GM23338 (cell line): ENCODE measurements at regions not wholly inside any gene's neighbourhood (a gene's known extent, or its start where the extent isn't known, plus 50 kb on each side); places are given as distances from the start of the nearest gene placed in this dataset.
A peak's percentile ranks its signal among the peaks of the same experiment; 100 is the strongest.

Experiments
- ATAC-seq: fragments of 200-7000 bp; cut with Tn5 transposase; 3 replicates; pipeline ENCODE4 v1.9.1; 2020
- DNase-seq: peaks from one replicate; pipeline ENCODE4 v3.0.0-alpha.2; 2015; ENCODE audit warnings: low spot score
- H2AFZ ChIP-seq: fragments of 200-600 bp; sonication (generic); 2 replicates; pipeline ENCODE4 v1.8.0; 2016; ENCODE audit warnings: antibody characterized with exemption, mild to moderate bottlenecking, moderate library complexity
- H3F3A ChIP-seq: fragments of 200-600 bp; sonication (generic); replicated peaks from 2 replicates; pipeline ENCODE4 v1.8.0; 2017; ENCODE audit warnings: antibody characterized with exemption, mixed run types, low read depth
- H3K27ac ChIP-seq: fragments of 200-600 bp; sonication (generic); 2 replicates; pipeline ENCODE4 v1.6.1; 2016; ENCODE audit warnings: low read depth
- H3K27me3 ChIP-seq: fragments of 200-600 bp; sonication (generic); 2 replicates; pipeline ENCODE4 v1.8.0; 2016; ENCODE audit warnings: mild to moderate bottlenecking, mixed run types, moderate library complexity; ENCODE audit not compliant: insufficient read depth
- H3K36me3 ChIP-seq: fragments of 200-600 bp; sonication (generic); 2 replicates; pipeline ENCODE4 v1.8.0; 2016; ENCODE audit warnings: mild to moderate bottlenecking; ENCODE audit not compliant: insufficient read depth
- H3K4me1 ChIP-seq: fragments of 200-600 bp; sonication (generic); 2 replicates; pipeline ENCODE4 v1.8.0; 2016; ENCODE audit warnings: mild to moderate bottlenecking, moderate library complexity; ENCODE audit not compliant: insufficient read depth
- H3K4me2 ChIP-seq: fragments of 200-600 bp; sonication (generic); 2 replicates; pipeline ENCODE4 v1.7.1; 2017; ENCODE audit warnings: mixed run types
- H3K4me3 ChIP-seq: fragments of 200-600 bp; sonication (generic); 2 replicates; pipeline ENCODE4 v1.6.1; 2016; ENCODE audit warnings: mixed run types
- H3K79me2 ChIP-seq: fragments of 200-600 bp; sonication (generic); replicated peaks from 2 replicates; pipeline ENCODE4 v1.8.0; 2017; ENCODE audit warnings: mild to moderate bottlenecking; ENCODE audit not compliant: insufficient read depth
- H3K9me2 ChIP-seq: fragments of 200-600 bp; sonication (generic); 2 replicates; pipeline ENCODE4 v1.8.0; 2017; ENCODE audit not compliant: insufficient read depth
- H4K20me1 ChIP-seq: fragments of 200-600 bp; sonication (generic); replicated peaks from 2 replicates; pipeline ENCODE4 v1.8.0; 2017; ENCODE audit warnings: mild to moderate bottlenecking; ENCODE audit not compliant: insufficient read depth
- H3K27ac Mint-ChIP-seq: 2 replicates; pipeline ENCODE4 v1.8.0; 2020; ENCODE audit warnings: inconsistent platforms, mild to moderate bottlenecking, moderate library complexity, mixed read lengths
- H3K27me3 Mint-ChIP-seq: 3 replicates; pipeline ENCODE4 v1.8.0; 2022; ENCODE audit warnings: low read depth, mild to moderate bottlenecking, moderate library complexity, mixed read lengths, inconsistent platforms; ENCODE audit not compliant: insufficient read depth, poor library complexity
- H3K36me3 Mint-ChIP-seq: 3 replicates; pipeline ENCODE4 v1.8.0; 2021; ENCODE audit warnings: low read depth, mild to moderate bottlenecking, inconsistent platforms, moderate library complexity, mixed read lengths
- H3K4me1 Mint-ChIP-seq: 3 replicates; pipeline ENCODE4 v1.8.0; 2020; ENCODE audit warnings: mild to moderate bottlenecking, inconsistent platforms, mixed read lengths
- H3K4me3 Mint-ChIP-seq: 3 replicates; pipeline ENCODE4 v1.8.0; 2021; ENCODE audit warnings: moderate library complexity, mild to moderate bottlenecking, inconsistent platforms, mixed read lengths
- H3K9me3 Mint-ChIP-seq: 3 replicates; pipeline ENCODE4 v1.8.0; 2020; ENCODE audit warnings: moderate library complexity, mild to moderate bottlenecking, inconsistent platforms, mixed read lengths
- CTCF ChIP-seq, 2 experiments: fragments of 200-600 bp in 1 of 2; sonication (generic) in 1 of 2; conservative IDR thresholded peaks; 2 replicates each; pipeline versions ENCODE4 v1.5.1 to v1.6.1; 2016 to 2017; ENCODE audit warnings: antibody characterized with exemption in 2 of 2, low read depth in 2 of 2, mild to moderate bottlenecking in 2 of 2, moderate library complexity in 1 of 2
- ETS1 ChIP-seq: IDR thresholded peaks from 2 replicates; pipeline ENCODE4 v1.6.1; 2016; ENCODE audit warnings: antibody characterized with exemption
- POLR2AphosphoS5 ChIP-seq: IDR thresholded peaks from 2 replicates; pipeline ENCODE4 v1.6.1; 2016; ENCODE audit warnings: antibody characterized with exemption, low read depth
- ZNF462 ChIP-seq: fragments of 250-450 bp; sonication (Bioruptor Pico); IDR thresholded peaks from 2 replicates; pipeline ENCODE4 v1.5.0; 2020; ENCODE audit warnings: mild to moderate bottlenecking, moderate library complexity

- Mint-ChIP-seq H3K36me3 (no peaks in the 10 kb centered on the region), H3K9me3 (no peaks in the 10 kb centered on the region), H3K4me1 (peaks cover 26% of the 10 kb centered on the region), H3K27ac (no peak overlapping the region), H3K27me3 (peaks cover 2% of the 10 kb centered on the region), H3K4me3 (no peak overlapping the region)
- no peaks in the 10 kb centered on the region for H4K20me1 ChIP-seq
- TF ChIP-seq CTCF (conservative IDR thresholded peaks at IDR 0.05; ENCODE audit: low read depth in 2 of 2) (peak; percentile 75 to 93), ETS1 (no peak), POLR2AphosphoS5 (no peak), ZNF462 (CRISPR knock-in tag) (no peak)
- no peaks in the 10 kb centered on the region for H3K9me2 ChIP-seq
- no peaks in the 10 kb centered on the region for H3F3A ChIP-seq
- no peak overlapping the region for H2AFZ ChIP-seq
- H3K79me2 ChIP-seq = no peaks in the 10 kb centered on the region
- peaks cover 19% of the 10 kb centered on the region for H3K4me1 ChIP-seq
- ATAC-seq = peak; percentile 86
- no peaks in the 10 kb centered on the region for H3K27me3 ChIP-seq
- peak; percentile 91 for DNase-seq
- H3K27ac ChIP-seq = no peak overlapping the region
- no peaks in the 10 kb centered on the region for H3K36me3 ChIP-seq
- no peak overlapping the region for H3K4me2 ChIP-seq
- H3K4me3 ChIP-seq = no peak overlapping the region
Observed at GRCh38 chr11:13210424-13210823, 67.2 kb upstream of the BMAL1 start.
